GM21526 (cell line): ENCODE measurements at regions not wholly inside any gene's neighbourhood (a gene's known extent, or its start where the extent isn't known, plus 50 kb on each side); places are given as distances from the start of the nearest gene placed in this dataset.

Source experiments
- ATAC-seq: cut with Tn5 transposase; IDR thresholded peaks from one replicate; pipeline ENCODE4 v1.9.1; 2021; ENCODE audit warnings: moderate library complexity; ENCODE audit not compliant: unreplicated experiment, low FRiP score

DNA sequence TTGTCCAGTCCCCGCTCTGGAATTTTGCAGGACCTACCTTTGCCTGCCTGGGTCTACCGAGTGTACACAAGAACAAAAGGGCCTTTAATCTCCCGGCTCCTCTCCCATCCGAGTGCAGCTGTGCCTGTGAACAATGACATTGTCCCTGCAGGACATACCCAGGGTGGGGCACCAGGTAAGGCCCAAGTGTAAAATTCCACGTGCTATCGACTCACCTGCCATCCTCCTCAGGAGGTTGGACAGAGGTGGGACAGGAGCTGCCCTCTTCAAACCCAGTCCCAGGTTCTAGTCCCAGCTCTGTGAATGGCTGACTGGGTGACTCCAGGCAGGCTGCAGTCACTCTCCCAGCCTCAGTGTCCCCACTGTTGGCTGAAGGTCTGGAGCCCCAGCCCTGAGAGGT lies 159.6 kb upstream of the ALDH1B1 start:
- ATAC-seq = no peak

GRCh38 chr9:38229504-38230155 lies 160.6 kb upstream of the SHB start:
- no peak for ATAC-seq

DNA sequence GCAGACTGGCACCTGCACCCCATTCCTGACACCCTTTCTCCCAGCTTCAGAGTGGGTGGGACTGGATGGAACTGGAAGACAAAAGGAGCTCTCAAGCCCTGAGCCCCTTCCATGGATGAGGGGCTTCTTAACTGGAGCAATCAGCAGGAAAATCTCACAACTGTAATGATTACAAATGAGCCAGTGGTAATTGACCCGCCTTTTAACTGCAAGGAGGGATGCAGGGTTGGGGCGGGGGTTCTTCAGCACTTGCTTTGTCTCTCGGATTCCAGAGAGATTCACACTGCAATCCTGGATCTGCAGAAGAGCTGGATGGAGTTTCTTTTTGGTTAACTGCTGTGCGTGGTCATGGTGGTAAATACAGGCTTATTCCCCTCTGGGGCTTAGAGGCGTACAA lies 160.1 kb upstream of the SHB start:
- ATAC-seq = no peak

GRCh38 chr9:38228331-38229103 lies 159.5 kb upstream of the SHB start:
- no peak for ATAC-seq

DNA sequence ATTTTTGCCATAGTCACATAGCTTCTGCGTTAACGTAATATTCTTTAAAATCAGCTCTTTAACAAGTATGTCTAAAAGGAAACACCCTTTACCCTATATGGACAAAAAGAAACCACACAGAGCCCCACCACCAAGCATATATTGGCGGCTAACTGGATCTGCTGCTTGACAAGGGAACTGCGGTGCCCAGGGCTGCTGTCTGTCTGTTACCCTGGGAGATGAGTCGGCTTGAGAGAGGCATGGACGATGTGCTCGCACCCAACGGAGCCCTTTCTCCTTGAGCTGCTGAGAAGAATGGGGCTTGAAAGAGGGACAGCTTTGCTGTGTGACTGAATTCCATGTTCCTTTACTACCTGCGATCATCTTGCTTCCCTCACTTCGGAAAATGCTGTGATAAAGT lies 158.6 kb upstream of the SHB start:
- ATAC-seq = no peak

DNA sequence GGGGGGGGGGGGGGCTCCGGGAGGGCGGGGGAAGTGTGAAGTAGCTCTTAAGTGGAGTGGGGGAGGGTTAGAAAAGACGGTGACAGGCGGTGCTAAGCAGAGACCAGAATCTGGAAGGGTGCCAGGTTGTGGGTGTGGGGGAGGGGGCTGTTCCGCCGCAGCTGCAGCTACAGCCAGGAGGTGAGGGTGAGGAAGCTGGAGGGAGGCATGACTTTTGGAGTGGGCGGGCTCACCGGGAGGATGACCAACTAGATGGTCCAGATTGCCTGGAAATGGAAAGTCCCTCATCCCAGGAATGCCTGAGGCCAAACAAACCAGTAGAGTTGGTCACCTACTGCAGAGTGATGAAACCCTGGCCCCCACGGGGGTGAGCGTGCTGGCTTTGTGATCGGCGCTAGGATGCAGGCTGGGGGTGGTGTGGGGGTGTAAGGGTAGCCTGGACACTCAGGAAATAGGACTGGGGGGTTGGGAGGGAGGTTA lies 158.1 kb upstream of the SHB start:
- ATAC-seq = peak; percentile 65

DNA sequence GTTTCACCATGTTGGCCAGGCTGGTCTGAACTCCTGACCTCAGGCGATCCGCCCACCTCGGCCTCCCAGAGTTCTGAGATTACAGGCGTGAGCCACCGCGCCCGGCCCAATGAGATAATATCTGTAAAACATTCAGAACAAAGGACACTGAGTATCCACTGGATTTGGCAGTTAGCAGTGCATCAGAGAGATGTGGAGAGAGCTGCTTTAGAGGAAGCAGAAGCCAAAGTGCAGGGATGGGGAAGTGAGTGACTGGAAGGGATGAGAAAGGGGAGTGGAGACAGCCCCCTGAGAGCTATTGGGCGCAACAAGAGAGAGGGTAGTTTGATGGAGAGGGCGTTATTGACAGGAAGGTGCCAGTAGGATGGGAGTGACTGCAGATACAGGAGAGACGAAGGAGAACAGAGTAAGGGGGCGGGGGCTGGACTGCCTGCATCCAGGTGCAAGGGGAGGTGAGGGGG lies 157.5 kb upstream of the SHB start:
- no peak for ATAC-seq

DNA sequence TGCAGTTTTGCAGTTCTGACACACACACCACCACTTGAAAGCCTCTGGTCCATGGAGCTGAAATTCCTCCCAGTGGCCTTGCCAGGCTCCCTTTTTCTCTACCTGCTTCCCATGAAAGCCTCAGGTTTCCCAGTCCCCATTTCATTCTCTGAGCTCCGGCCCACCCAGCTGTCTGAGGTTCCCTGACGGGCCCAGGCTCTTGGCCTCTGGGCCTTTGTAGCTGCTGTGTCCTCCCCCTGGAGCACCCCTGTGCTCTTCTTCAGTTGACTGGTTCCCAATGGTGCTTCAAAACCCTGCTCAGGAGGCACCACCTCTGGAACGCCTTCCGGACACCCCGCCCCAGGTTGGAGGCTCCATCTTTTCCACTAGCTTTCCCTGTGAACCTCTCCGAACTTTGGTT lies 155.9 kb upstream of the SHB start:
- ATAC-seq = no peak

- ATAC-seq = no peak
Observed at GRCh38 chr9:38216572-38216971, 147.5 kb upstream of the SHB start.

DNA sequence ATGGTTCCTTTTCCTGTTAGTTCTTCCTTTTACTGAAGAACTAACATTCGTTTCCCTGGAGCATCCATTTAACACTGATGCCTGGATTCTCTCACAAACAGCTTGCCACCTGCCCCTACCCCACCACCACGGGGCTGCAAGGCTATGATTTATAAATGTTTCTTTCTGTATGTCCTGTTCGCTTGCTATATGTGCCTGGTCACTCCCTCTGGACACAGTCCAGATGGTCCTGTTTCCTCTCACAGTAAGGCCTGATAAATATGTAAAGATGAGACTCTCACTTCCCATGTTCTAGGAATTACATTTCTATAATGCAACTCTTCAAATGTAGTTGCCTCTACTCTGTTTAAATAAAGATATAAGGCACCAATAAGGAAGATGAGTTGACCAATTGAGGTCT lies 146.4 kb upstream of the SHB start:
- ATAC-seq = no peak

DNA sequence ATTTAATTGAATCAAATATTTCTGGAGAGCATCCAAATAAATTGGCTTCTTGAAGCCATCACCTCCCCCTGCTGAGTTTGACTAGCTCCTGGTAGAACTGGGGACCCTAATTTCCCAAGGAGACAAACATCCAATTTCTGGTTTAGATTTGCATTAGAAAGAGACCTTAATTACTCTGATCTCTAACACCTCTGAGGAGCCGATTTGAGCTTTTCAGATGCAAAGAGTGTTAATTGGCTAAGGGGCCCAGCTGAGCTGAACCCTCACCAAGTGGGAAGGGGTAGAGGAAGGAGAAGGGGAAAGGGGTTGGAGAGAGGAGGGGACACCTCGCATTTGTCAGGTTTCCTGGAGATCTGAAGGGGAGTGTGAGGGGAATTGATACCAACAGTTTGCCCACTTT lies 145.4 kb upstream of the SHB start:
- ATAC-seq = no peak

GRCh38 chr9:38213631-38214299 lies 144.7 kb upstream of the SHB start:
- ATAC-seq = no peak

DNA sequence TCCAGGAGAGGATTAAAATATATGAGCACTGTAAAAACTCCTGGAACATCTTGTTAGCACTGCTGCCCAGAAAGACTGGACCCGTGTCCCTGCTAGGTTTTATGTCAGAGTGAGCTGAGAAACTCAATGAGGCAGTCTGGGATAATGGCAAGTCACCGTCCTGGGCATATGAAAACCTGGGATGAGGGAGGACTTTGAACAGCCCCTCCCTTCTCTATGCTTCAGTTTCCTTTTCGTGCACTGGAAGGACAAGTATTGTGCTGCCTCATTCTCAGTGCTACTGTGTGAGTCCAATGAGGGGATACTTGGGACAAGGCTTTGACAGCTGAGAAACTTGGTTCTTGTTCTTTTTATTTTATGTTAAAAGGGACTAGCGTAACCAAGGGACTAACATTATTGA lies 143.0 kb upstream of the SHB start:
- no peak for ATAC-seq

DNA sequence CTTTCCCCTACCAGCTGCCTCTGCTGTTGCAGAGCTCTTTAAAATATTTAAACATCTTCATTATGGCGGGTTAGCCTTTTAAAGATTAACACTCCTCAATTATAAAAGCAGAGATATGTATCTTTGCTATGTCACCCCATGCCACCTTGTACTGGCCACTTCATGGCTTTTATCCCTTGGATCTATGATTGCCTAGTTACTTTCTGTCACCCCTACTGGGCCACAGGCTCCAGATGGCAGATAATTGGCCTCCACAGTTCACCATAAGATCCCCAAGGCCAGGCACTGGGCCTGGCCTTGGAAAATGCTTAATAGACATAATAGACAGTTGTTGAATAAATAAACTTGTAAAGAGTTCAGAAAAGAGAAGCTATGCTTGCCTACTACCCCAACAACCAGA lies 142.0 kb upstream of the SHB start:
- ATAC-seq = no peak

DNA sequence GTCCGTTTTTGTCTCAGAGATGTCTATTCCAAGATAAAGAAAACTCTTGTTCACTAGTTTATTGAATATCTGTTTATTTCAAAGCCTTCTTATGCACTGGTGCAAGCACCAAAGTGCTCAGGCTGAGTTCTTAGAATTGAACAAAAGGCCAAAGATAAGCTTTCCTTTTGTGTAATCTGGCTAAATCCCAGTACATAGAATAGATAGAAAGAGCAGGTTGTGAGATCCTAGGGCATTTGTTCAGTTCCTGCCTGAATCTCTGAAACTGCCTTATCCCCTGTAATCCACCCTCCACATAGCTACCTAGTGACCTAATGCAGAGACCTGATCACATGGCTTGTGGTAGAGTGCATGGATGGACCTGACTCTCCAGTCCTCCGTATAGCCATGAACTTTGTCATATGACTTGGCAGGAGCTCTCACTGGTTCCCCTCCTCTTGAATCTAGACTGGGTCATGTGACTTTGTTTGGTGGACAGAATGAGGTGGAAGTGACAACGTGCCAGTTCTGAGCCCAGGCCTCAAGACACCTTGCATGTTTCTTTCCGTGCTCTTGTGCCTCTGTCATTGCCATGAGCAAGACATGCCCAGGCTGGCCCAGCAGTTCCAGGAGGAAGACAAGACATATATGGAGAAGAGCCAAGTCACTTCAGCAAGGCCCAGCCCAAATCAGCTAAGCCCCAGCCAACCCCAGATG lies 139.3 kb upstream of the SHB start:
- ATAC-seq = no peak

- ATAC-seq = no peak
Observed at GRCh38 chr9:38207247-38207778, 138.3 kb upstream of the SHB start.

GRCh38 chr9:38205279-38205678 lies 136.3 kb upstream of the SHB start:
- ATAC-seq = no peak

DNA sequence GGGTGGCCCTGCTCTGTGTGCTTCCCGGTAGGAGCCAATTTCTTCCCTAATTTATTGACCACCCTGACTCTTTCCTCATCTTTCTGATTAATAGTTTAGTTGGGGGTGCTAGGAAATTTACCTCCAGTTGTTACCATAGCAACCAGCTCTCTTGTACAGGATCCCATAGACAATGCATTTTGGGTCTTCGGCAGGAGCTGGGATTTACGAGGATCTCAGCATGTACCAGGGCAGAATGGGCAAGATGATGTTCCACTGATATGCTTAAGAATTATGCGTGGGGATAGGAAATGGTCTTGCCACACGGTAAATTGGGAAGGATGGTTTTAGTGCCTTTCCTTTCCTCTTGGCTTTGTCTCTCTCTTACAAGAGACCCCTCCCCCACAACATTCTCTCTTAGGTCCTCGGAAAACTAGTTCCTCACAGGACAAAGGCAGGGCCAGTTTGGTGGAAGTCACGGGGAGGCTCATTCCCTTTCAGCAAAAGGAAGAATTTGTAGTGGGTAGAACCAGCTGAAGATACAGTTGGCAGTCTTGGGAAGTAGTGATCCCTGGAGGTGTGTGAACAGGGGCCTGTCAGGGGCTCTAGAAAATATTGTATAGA lies 133.4 kb upstream of the SHB start:
- ATAC-seq = no peak

GRCh38 chr9:38201844-38202243 lies 132.8 kb upstream of the SHB start:
- no peak for ATAC-seq

GRCh38 chr9:38200431-38200830 lies 131.4 kb upstream of the SHB start:
- ATAC-seq = no peak
